ENCODE measurements at regions not wholly inside any gene's neighbourhood (a gene's known extent, or its start where the extent isn't known, plus 50 kb on each side); places are given as distances from the start of the nearest gene placed in this dataset.

DNA sequence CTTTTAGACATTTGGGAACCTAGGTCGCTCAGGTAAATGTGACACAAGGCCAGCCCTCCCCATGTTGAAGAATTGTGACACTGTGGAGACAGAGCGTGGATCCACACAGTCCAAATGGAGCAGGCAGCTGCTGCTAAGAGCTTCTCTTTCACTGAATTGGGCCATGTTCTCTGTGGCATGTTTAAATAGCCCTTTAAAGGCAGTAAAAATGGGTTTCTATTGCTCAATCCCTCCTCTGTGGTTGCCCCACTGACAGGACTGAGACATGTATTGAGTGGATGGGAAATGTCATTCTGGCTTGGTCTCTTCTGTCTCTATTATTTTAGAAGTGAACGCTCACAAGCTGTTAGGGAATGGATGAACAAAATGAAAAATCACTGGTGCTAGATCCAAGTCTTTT is 84.0 kb upstream of the PRICKLE1 start:
- no peak for DNase-seq (ENCODE audit: low spot score)

DNA sequence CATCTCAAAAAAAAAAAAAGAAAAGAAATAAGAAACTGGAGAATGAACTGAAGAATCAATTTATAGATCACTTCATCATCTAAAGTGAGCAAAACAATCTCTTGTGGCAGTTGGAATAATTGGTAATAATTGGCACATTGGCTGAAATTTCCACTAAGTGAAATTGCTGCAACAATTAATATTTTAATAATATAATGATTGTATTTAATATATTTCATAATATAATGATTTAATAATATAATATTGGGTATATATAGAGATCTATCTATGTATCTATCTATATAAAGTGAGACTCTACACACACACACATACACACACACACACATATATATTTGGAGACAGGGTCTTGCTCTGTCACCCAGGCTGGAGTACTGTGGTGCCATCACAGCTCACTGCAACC is 81.2 kb upstream of the PRICKLE1 start:
- DNase-seq (ENCODE audit: low spot score) = no peak

DNA sequence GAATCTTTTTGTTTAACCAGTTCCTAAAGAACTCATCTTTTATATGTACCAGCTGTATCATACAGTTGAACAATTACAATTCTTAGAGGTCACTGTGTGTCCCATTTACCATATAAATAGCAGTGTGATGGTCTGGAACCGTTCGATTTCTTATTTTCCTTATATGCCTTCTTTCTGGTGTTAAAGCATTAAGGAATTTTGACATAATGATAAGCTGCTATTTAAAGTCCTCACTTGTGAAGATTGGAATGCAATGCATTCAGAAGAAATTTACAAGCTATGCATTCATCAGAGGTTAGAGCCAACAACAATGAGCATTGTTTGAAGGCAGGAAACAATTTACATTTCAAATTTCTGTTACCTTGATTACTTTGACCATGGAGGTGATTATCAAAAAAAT is 80.0 kb upstream of the PRICKLE1 start:
- no peak for DNase-seq (ENCODE audit: low spot score)

DNA sequence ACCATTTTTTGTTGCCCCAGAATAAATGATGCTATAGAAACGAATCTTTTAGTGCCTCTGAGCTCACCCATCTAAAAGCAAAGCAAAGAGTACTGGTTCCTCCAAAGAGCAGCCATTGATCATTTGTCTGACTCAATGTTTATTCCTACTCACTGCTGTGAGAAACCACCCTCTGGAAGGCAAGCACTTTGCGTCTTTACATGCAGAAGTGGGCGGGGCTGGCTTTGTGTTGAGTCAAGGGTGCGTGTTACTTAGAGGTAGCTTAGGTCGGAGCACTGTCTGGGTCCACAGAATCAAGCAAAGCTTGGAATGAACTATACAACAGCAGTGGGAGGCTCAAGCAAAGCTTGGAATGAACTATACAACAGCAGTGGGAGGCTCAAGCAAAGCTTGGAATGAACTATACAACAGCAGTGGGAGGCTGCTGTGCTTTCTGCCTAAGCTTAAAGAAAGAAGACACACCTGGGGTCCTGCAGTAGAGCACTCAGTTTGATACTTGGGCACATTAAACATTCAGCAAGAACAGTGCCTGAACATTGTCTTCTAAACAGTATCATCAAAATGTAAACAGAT is 77.2 kb upstream of the PRICKLE1 start:
- DNase-seq (ENCODE audit: low spot score) = no peak

DNA sequence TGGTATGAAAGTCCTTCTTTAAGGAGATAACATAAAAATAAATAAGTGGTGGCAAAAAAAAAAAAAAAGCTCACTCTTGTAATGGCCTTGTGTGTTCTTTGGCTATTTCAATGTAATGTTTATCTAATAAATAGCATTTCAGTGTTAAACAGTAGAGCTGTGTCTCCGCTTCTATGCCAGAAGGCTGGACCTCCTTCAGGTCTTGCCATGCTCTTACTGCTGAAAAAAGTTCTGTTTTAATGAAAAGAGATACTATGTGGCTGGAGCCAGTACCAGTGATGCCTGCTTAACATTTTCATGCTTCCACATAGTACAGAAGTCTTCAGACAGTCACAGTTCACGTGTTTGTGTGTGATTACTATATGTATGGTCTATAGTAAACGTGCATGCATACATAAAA is 74.1 kb upstream of the PRICKLE1 start:
- DNase-seq (ENCODE audit: low spot score) = no peak

DNA sequence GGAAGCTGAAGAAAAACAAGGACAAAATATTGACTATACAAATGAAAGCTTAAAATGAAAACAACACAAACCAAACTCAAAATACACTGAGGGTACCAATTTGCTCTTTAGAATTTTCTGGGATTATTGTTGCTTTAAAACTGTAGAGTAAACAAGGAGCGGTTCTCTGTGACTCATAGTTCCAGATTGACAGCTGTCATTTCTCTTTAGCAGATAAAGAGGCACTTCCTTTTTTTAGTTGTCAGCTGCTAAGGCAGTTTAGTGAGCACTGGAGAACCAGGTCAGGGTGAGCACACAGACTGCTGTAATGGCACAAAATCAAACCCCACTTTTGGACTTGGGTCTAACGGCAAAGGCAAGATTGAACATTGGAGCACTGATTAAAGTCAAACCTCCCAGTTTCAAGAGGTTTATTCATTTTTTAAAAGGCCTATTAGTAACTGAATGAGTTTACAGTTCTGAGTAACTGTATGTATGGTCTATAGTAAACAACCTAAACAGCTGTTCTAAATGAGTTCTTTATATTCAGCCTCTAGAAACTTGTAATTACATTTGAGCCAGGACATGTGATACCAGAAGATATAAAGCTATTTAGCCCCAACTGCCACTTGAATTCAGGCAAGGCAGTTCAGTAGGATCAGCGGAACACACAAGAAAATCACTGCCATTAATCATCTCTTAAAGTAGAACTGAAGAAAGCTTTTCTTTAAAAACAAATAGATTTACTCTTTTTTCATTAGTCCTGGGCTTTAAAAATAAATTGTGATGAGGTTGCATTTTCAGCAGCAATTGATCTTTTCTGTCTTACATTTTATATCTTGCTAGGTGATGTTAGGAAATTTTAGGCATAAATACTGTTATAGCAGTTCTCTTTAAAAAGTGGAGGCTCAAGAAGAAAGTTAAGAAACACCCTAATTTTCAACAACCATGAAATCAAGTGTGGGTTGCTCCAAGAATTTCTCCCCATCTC is 71.7 kb upstream of the PRICKLE1 start:
- DNase-seq (ENCODE audit: low spot score) = peak; percentile 70

DNA sequence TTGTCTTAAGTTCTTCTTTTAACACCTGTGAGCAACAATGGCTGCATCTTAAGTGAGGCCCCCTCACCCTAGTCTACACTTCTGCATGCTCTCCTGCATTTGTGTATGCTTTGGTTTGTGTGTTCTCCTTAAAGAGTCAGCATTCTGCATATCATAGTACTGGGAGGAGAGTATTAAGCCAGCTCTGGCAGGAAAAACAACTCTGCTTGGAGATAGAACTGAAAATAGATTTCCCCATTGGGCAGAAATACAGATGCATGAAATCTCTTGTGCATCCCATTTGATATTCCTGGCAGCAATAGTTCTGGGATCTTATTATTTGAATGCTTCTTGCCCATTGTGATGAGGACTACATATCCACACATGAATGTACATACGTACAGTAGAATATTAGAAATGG is 70.6 kb upstream of the PRICKLE1 start:
- no peak for DNase-seq (ENCODE audit: low spot score)

DNA sequence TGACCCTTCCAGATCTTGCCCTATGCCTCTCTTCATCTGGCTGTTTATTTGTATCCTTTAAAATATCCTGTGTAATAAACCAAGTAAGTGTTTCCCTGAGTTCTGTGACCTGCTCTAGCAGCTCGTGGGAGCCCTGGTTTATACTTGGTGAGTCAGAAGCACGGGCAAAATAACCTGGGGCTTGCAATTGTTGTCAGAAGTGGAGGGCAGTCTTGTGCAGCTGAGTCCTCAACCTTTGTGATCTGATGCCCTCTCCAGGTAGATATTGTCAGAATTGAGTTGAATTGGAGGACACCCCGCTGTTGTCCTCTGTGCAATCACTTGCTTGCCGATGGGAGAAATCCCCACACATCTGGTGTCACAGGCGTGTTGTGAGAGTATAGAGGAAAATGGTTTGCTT is 62.5 kb upstream of the PRICKLE1 start:
- no peak for DNase-seq (ENCODE audit: low spot score)

DNA sequence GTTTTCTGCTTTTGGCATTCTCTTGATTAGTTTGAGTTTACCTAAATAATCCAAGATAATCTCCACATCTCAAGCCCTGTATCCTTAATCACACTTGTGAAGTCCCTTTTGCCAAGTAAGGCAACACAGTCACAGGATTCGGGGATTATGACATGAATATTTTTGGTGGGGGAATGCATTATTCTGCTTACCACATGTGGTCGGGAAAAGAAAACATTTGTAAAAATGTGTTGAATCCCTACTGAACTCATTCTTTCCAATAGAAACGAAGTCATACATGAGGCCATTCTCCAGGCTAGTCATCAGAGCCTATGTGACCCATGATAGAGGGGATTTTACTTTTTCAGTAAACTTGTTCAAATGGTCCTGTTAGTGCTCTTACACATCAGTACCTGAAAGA is 58.5 kb upstream of the PRICKLE1 start:
- no peak for DNase-seq (ENCODE audit: low spot score)

DNA sequence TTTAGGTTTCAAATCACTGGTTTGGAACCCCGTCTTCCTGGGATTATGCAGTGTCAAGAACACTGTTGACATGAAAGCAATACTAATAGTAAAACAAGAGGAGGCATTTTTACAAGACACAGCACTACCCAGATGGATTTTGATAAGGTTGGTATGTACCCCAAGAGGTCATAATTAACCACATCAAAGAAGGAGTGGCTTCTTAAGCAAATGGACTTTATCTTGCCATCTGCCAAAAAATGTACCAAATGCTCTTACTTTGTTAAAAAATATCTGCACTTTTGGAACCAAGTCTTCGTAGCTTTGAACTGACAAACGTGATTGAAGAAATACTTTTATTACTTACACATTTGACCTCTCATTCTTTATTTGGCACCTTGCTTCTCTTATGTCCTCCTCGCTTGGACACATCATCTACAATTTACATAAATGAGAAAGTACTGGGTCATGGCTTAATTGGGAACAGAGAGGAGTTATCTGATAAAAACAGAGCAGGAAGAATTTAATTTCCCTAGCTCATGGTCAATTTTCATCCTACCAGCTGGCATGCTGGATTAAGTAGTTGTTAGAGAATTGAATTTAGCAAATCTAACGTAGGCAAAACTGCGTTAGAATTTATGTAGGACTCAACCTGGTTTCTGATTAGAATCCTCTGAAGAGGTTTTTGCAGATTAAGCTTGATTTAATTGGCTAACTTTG is 54.5 kb upstream of the PRICKLE1 start:
- DNase-seq (ENCODE audit: low spot score) = no peak

DNA sequence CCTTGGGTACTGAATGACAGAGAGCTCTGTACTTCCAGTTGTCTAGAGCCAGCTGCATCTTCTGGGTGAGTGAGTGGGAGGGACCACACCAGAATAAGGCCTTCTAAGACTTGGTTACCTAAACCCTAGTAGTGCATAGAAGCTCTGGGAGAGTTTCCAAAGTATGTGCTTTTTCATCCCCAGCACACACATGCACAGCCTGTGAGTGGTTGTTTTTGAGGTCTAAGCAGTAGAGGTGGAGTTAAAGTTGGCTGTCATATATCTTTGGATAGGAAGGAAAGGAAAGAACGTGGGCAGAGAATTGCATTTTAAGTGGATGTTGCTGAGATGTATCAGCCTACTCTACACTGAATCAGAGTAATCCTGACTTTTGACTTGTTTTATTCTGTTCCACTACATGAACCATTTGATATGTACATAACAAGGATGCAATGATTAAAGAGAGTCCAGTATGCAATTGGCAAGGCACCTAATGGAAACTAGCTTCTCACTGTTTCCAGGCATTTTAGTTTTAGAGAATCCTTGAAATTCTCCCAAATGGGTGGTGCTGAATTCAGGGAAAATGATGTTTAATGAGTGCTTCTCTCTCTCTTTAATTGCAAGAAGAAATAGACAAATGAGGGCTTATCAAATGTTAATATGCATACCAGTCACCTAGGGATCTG is 51.8 kb upstream of the PRICKLE1 start:
- DNase-seq (ENCODE audit: low spot score) = no peak

DNA sequence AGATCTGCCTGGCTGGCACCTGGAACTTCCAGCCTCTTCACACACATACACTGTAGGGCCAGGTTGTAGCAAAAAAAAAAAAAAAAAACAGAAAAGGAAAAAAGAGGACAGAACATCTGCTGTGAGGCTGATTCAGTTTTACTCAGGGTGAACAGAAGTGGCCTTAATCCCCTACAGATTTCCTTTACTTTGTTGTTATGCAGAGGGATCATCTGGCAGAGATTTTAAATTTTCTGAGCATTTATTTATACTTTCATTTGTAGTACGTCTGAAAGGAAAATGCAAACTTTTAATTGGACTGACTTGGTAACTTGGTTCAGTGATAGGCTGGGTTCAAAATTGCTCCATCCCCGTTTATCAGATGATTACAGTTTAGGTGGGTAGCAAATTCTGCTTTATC is 50.8 kb upstream of the PRICKLE1 start:
- no peak for DNase-seq (ENCODE audit: low spot score)

DNA sequence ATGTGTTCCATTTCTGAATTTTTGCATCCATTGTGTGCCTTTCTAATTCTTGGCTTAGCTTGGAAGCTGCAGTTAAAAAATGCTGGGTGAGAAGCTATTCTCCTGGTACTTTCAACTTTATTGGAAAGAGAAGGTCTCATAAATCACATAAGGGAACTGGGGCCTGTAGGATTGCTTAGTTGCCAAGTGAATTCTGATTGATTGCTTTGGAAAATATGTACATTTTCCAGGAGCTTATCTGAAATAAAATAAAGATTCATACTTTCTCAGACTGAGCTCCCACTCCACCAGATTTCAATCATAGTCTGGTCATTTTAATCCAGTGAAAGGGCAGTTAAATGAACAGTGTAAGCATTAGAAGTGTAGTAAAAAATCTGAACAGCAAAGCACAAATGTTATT is 50.0 kb upstream of the PRICKLE1 start:
- no peak for DNase-seq (ENCODE audit: low spot score)

All from COLO829 (cell line).